GM06990 (cell line): ENCODE measurements at regions not wholly inside any gene's neighbourhood (a gene's known extent, or its start where the extent isn't known, plus 50 kb on each side); places are given as distances from the start of the nearest gene placed in this dataset.

Experiments
- DNase-seq: peaks from one replicate; pipeline ENCODE4 v3.0.0-alpha.2; 2011; ENCODE audit not compliant: insufficient read length; ENCODE audit errors: extremely low read depth
- H3K27me3 ChIP-seq: replicated peaks from 2 replicates; pipeline ENCODE4 v1.6.0; 2011; ENCODE audit warnings: low read length; ENCODE audit not compliant: control insufficient read depth, insufficient read depth
- H3K36me3 ChIP-seq: 2 replicates; pipeline ENCODE4 v1.5.1; 2011; ENCODE audit warnings: low read length; ENCODE audit not compliant: control insufficient read depth, insufficient read depth
- H3K4me3 ChIP-seq: replicated peaks from 2 replicates; pipeline ENCODE4 v1.5.1; 2011; ENCODE audit warnings: low read depth, mild to moderate bottlenecking, control low read depth, low read length
- CTCF ChIP-seq: IDR thresholded peaks from 2 replicates; pipeline ENCODE4 v1.5.1; 2011; ENCODE audit warnings: low read length, control low read depth, mild to moderate bottlenecking, inconsistent platforms; ENCODE audit not compliant: insufficient read depth, poor library complexity, severe bottlenecking

GRCh38 chr9:100852088-100852487 is 176.4 kb upstream of the PLPPR1 start:
- Histone ChIP-seq H3K36me3 (no peaks in the 10 kb centered on the region), H3K27me3 (no peaks in the 10 kb centered on the region), H3K4me3 (no peak overlapping the region)
- TF ChIP-seq CTCF, result no peak
- no peak for DNase-seq

- no peak for DNase-seq
- no peaks in the 10 kb centered on the region for H3K36me3 ChIP-seq
- H3K4me3 ChIP-seq, result no peak overlapping the region
- TF ChIP-seq CTCF, result no peak
- H3K27me3 ChIP-seq, result no peaks in the 10 kb centered on the region
Observed at GRCh38 chr9:100856238-100856637, 172.3 kb upstream of the PLPPR1 start.

- DNase-seq, result no peak
Observed at GRCh38 chr9:100865111-100865510, 163.4 kb upstream of the PLPPR1 start.

GRCh38 chr9:100865648-100866047 is 162.9 kb upstream of the PLPPR1 start:
- Histone ChIP-seq H3K27me3 (no peaks in the 10 kb centered on the region), H3K4me3 (no peak overlapping the region), H3K36me3 (no peaks in the 10 kb centered on the region)
- TF ChIP-seq CTCF, result no peak
- no peak for DNase-seq

More at GRCh38 chr9:100865111-100865510, 163.4 kb upstream of the PLPPR1 start:
- Histone ChIP-seq H3K4me3 (no peak overlapping the region), H3K36me3 (no peaks in the 10 kb centered on the region), H3K27me3 (no peaks in the 10 kb centered on the region)
- no peak for TF ChIP-seq CTCF

GRCh38 chr9:100869326-100869725 is 159.2 kb upstream of the PLPPR1 start:
- DNase-seq, result no peak
- Histone ChIP-seq H3K27me3 (no peaks in the 10 kb centered on the region), H3K4me3 (no peak overlapping the region), H3K36me3 (no peaks in the 10 kb centered on the region)
- no peak for TF ChIP-seq CTCF

GRCh38 chr9:100879884-100880283 is 148.6 kb upstream of the PLPPR1 start:
- TF ChIP-seq CTCF, result no peak
- no peak for DNase-seq
- Histone ChIP-seq H3K36me3 (no peaks in the 10 kb centered on the region), H3K27me3 (no peaks in the 10 kb centered on the region), H3K4me3 (no peak overlapping the region)
